BJ (cell line): ENCODE measurements at regions not wholly inside any gene's neighbourhood (a gene's known extent, or its start where the extent isn't known, plus 50 kb on each side); places are given as distances from the start of the nearest gene placed in this dataset.

Experiments
- CTCF ChIA-PET: fragments of 350-600 bp; formaldehyde crosslinking; extraction: SDS; loops from one replicate; lab custom pipeline; 2021; ENCODE audit warnings: antibody characterized with exemption, inconsistent platforms; lab: Yijun Ruan, JAX
- POLR2A ChIA-PET: fragments of 300-600 bp; sonication (Branson Sonifier 250); formaldehyde crosslinking; extraction: SDS; loops from one replicate; lab custom pipeline; 2021; ENCODE audit warnings: antibody characterized with exemption; lab: Charles Lee
- DNase-seq: peaks from one replicate; pipeline ENCODE4 v3.0.0-alpha.2; 2011; ENCODE audit warnings: low read depth
- H3K27me3 ChIP-seq: 2 replicates; pipeline ENCODE4 v1.6.0; 2011; ENCODE audit warnings: low read length; ENCODE audit not compliant: control insufficient read depth, insufficient read depth
- H3K36me3 ChIP-seq: 2 replicates; pipeline ENCODE4 v1.5.1; 2011; ENCODE audit warnings: low read length; ENCODE audit not compliant: control insufficient read depth, insufficient read depth
- H3K4me3 ChIP-seq: 2 replicates; pipeline ENCODE4 v1.5.1; 2011; ENCODE audit warnings: low read depth, mild to moderate bottlenecking, control low read depth, low read length
- TF ChIP-seq, protein P1 (sequence below): IDR thresholded peaks from 2 replicates; pipeline ENCODE4 v1.5.1; 2011; ENCODE audit warnings: low read depth, mild to moderate bottlenecking, control low read depth, inconsistent platforms, low read length, moderate library complexity; ENCODE audit not compliant: insufficient read depth

DNA sequence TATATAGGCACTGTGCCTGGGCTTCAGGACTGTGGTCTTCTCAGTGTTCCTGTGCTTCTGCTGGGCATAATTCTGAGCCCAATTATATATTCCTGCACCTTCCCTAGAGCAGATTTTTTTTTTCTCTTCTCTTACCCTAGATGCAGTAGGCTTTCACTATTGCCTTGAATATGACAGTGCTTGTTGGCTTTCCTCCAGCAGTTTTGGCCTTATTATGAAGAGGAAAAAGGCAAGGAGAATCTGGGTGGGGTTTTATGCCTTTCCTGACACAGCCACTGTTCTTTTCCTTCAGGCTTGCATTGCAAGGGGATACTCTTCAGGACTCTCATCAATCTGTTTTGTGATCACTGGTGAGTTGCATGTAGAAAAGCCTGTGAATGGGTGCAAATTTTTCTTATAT, 221.9 kb upstream of the CELF4 start:
- no peaks in the 10 kb centered on the region for H3K27me3 ChIP-seq
- ChIA-PET POLR2A (no interaction called here), CTCF (no interaction called here)
- TF ChIP-seq, protein P1, sequence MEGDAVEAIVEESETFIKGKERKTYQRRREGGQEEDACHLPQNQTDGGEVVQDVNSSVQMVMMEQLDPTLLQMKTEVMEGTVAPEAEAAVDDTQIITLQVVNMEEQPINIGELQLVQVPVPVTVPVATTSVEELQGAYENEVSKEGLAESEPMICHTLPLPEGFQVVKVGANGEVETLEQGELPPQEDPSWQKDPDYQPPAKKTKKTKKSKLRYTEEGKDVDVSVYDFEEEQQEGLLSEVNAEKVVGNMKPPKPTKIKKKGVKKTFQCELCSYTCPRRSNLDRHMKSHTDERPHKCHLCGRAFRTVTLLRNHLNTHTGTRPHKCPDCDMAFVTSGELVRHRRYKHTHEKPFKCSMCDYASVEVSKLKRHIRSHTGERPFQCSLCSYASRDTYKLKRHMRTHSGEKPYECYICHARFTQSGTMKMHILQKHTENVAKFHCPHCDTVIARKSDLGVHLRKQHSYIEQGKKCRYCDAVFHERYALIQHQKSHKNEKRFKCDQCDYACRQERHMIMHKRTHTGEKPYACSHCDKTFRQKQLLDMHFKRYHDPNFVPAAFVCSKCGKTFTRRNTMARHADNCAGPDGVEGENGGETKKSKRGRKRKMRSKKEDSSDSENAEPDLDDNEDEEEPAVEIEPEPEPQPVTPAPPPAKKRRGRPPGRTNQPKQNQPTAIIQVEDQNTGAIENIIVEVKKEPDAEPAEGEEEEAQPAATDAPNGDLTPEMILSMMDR: no peak
- H3K36me3 ChIP-seq: no peaks in the 10 kb centered on the region
- no peak overlapping the region for H3K4me3 ChIP-seq
- no peak for DNase-seq

DNA sequence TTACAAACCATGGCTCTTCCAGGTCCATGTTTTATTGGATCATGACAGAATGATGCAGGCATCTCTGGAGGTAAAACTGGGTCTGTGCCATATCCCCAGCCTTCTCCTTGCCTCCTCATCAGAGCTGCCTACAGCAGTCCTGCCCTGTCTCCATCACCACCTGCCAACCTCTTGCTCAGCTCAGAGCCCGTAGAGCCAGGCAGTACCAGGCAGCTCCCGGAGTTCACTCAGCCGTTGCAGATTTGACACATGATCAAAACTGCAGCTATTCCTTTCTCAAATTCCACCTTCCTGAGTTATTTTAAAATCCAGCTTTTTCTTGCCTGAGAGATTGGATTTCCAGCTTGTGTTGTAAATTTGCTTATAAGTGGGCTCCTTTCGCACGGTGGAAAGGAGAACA, 218.2 kb upstream of the CELF4 start:
- POLR2A ChIA-PET: no interaction called here
- H3K27me3 ChIP-seq: no peaks in the 10 kb centered on the region
- H3K4me3 ChIP-seq: no peak overlapping the region
- no peaks in the 10 kb centered on the region for H3K36me3 ChIP-seq
- TF ChIP-seq, protein P1: no peak
- CTCF ChIA-PET: no interaction called here
- DNase-seq: no peak

DNA sequence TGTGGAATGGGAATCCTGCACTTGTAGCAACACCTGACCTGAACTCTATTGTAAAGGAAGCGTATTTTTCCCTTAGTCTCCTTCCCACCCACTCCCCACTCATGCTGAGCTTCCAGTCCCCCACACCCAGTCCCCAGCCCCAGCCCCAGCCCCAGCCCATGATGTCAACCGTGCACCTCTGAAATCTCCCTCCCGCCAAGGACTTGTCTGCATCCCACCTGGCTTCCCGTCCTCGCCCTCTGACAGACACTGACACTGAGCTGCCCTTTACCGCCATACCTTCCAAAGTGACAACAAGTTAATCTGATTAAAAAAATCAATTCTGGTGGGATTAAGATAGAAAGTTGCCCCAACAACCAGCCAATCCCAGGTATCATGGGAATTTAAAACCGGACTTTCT, 213.6 kb upstream of the CELF4 start:
- Histone ChIP-seq H3K4me3 (no peak overlapping the region), H3K27me3 (no peaks in the 10 kb centered on the region), H3K36me3 (no peaks in the 10 kb centered on the region)
- DNase-seq: no peak
- TF ChIP-seq, protein P1: no peak
- ChIA-PET CTCF (no interaction called here), POLR2A (no interaction called here)

DNA sequence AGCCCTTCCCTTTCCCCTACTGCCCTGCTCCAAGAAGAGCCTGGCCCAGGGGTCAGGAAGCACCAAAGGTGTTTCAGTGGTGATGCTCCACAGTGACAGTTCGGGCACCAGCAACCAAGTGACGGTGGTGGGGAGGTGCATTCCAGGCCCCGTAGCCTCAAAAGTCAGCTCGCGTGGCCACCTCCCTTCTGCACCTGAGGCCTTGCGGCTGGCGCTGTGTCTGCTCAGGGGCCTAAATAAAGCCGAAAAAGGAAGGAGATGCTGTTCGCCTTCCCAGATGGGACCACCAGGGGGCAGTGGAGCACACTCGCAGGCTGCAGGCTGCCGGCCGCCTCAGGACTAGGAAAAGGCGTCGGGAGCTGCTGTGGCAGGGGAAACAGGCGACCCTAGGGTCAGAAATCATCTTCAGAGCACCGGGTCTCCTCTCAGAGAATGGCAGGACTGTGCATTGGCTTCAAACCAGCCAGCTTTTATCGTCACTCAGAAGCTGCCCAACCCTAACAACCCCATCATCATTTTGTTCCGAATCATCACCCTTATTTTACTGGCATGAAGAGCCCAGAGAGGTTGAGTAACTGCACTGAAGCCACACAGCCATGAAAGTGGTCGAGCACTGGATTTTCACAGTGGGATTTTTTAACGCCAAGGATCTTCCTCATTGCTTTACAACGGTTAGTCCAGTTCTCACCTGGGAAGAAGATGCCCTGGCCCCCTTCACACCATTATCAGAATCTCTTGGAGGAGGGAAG, 213.0 kb upstream of the CELF4 start:
- Histone ChIP-seq H3K36me3 (no peaks in the 10 kb centered on the region), H3K4me3 (no peak overlapping the region), H3K27me3 (no peaks in the 10 kb centered on the region)
- ChIA-PET POLR2A (no interaction called here), CTCF (no interaction called here)
- TF ChIP-seq, protein P1: peak; percentile 57
- DNase-seq: no peak

DNA sequence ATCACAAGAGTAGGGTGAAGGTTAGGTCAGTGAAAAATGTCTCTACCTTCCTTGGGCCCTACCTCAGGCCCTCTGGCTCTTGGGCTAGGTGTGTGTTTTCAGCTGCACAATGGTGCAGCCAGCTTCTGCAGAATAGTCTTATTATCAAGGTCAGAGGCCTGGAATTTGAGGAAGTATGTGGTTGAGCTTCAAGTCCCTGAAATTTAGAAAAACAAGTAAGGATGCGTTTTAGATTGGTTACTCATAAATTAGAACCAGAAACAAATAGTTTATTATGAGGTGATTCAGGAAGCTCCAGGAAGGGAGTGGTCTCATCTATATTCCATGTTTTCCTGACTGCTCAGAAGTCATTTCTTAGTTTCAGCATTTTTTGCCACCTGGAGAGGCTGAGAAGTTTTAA, 204.2 kb upstream of the CELF4 start:
- ChIA-PET POLR2A (no interaction called here), CTCF (no interaction called here)
- TF ChIP-seq, protein P1: no peak
- no peak for DNase-seq
- H3K27me3 ChIP-seq: no peaks in the 10 kb centered on the region
- no peak overlapping the region for H3K4me3 ChIP-seq
- no peaks in the 10 kb centered on the region for H3K36me3 ChIP-seq
